ENCODE measurements at regions not wholly inside any gene's neighbourhood (a gene's known extent, or its start where the extent isn't known, plus 50 kb on each side); places are given as distances from the start of the nearest gene placed in this dataset.
A peak's percentile ranks its signal among the peaks of the same experiment; 100 is the strongest.

DNA sequence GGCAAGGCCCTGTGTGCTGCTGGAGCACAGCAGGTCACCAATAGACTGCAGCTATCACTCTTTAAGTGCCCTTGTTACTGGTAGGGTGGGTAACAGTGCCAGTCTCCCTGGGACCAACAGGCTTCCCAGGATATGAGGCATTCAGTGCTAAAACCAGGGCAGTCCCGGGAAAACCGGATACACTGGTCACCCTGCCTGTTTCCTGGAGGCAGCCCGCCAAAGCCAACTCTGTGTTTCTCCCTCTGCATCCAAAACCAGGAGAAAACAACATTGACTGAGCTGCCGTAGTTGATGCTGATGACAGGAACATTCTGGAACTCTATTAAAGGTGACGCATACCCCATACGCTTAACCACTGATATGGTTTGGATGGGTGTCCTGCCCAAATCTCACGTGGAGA, 149.1 kb downstream of the SHANK2 start:
- whole genome bisulfite sequencing (ENCODE audit: missing lambda C conversion rate) = 95% methylated on average over 7 of the region's 7 CpGs
- no peak for ATAC-seq
- no peak for TF ChIP-seq HOXB13 (CRISPR knock-in tag; IDR thresholded peaks at IDR 0.05; ENCODE audit: low read depth)
- TF ChIP-seq MYC (IDR thresholded peaks at IDR 0.05; ENCODE audit: borderline replicate concordance, low read length) = no peak
- no peak for TF ChIP-seq TFCP2L1 (CRISPR knock-in tag; IDR thresholded peaks at IDR 0.05)
- TF ChIP-seq ATOH8 (CRISPR knock-in tag; IDR thresholded peaks at IDR 0.05; ENCODE audit: low read depth) = no peak
- TF ChIP-seq USF2 (IDR thresholded peaks at IDR 0.05) = no peak
- TF ChIP-seq NR3C1 (IDR thresholded peaks at IDR 0.05) = no peak
- no peak for TF ChIP-seq GATA3 (IDR thresholded peaks at IDR 0.05; ENCODE audit: borderline replicate concordance)
- TF ChIP-seq EHMT2 (IDR thresholded peaks at IDR 0.05; ENCODE audit: low read depth) = no peak
- no peak for TF ChIP-seq HOXB5 (CRISPR knock-in tag; IDR thresholded peaks at IDR 0.05)
- no peak for TF ChIP-seq CBX8 (IDR thresholded peaks at IDR 0.05)
- no peak for TF ChIP-seq ZSCAN20 (CRISPR knock-in tag; IDR thresholded peaks at IDR 0.05)
- no peak for TF ChIP-seq SREBF2 (IDR thresholded peaks at IDR 0.05)
- no peak for TF ChIP-seq MAX (IDR thresholded peaks at IDR 0.05)
- DNase-seq (ENCODE audit: low read depth in 1 of 2, low spot score in 1 of 2) = no peak
- Histone ChIP-seq H3K4me1 (no peaks in the 10 kb centered on the region), H3K27ac (no peak overlapping the region), H3K4me3 (no peak overlapping the region), H3K9me3 (no peaks in the 10 kb centered on the region), H3K4me2 (no peak overlapping the region)
- FAIRE-seq = no peak
- ChIA-PET CTCF (interaction anchor here (1.5 to 1.9 kb wide), 2 partner anchors 16 to 150 kb away, joined by 3 to 5 read pairs; no protein-coding TSS in a partner anchor), POLR2A (no interaction called here)

DNA sequence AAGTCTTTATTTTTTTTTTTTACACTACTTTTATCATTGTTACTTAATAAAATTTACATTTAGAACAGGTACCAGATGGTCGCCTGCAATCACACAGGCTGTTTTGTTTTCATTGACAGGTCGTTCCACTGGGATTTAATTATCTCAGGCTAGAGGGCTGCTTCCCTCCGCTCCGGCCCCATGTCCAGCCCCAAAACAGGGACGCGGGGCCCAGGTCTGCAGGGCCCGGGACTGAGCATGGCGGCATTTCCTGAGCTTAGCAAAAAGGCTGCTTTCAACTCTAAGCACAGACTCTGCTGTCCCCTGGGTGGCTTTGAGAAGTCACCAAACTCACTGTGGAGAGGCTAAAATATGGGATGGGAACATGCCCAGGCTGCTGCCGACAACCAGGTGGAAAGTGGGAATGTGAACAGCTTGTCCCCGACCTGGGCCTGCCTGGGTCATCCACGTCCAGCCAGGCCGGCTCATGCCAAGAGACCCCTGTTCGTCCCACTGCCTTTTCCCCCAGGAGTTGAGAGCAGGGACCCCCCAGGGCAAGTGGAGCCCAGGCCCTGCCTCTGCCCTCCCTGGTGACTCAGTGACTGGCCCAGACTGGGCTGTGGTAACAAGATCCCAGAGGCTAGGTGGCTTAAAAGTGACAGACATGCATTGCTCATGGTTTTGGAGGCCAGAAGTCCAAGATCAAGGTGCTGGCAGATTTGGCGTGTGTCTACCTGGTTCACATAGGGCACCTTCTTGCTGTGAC, 150.0 kb downstream of the SHANK2 start:
- 88% methylated on average over 13 of the region's 14 CpGs for WGBS (ENCODE audit: missing lambda C conversion rate)
- CTCF ChIA-PET = interaction anchor here (0.5 to 1.5 kb wide), 3 partner anchors 12 to 318 kb away, joined by 3 to 5 read pairs (median 3); no protein-coding TSS in a partner anchor
- DNase-seq (ENCODE audit: low read depth in 1 of 2, low spot score in 1 of 2) (no peak), ATAC-seq (no peak), FAIRE-seq (no peak)
- no peaks in the 10 kb centered on the region for H3K9me3 ChIP-seq
- H3K4me1 ChIP-seq = no peaks in the 10 kb centered on the region
- H3K4me3 ChIP-seq = no peak overlapping the region
- POLR2A ChIA-PET = no interaction called here
- no peak for TF ChIP-seq RFX5 (IDR thresholded peaks at IDR 0.05)
- no peak for TF ChIP-seq MYC (IDR thresholded peaks at IDR 0.05; ENCODE audit: borderline replicate concordance, low read length)
- no peak for TF ChIP-seq RNF2 (IDR thresholded peaks at IDR 0.05; ENCODE audit: borderline replicate concordance, low read depth)
- TF ChIP-seq HOXB5 (CRISPR knock-in tag; IDR thresholded peaks at IDR 0.05) = no peak
- no peak for TF ChIP-seq TP53 (CRISPR knock-in tag; IDR thresholded peaks at IDR 0.05)
- H3K27ac ChIP-seq = 0 out of 6 replicates have a peak overlapping the region, but pooled peaks of 1 of the 2 experiments have one; percentile 11
- H3K4me2 ChIP-seq = no peak overlapping the region

DNA sequence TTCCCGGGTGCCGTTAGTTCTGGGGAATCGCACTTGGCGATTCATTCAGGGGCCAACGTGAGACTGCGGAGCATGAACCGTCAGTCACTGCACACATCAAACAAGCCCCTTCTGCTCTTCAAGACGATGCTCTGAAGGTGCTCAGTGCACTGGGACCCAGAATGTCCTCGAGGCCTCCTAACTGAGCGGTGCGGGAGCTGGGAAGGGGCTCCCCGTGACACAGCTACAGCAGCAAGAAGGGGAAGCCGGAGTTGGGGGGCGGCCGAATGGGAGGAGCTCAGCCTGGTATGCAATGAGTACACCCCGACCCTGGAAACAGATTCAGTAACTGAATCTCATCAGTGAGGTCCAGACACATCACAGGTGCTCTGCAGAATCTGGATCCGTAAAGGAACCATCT, 150.8 kb downstream of the SHANK2 start:
- ChIA-PET POLR2A (no interaction called here), CTCF (interaction anchor here (1.1 to 2.4 kb wide), 3 partner anchors 15 to 272 kb away, joined by 3 to 7 read pairs (median 3); no protein-coding TSS in a partner anchor)
- no peak overlapping the region for H3K27ac ChIP-seq
- no peak overlapping the region for H3K4me2 ChIP-seq
- TF ChIP-seq KDM1A (IDR thresholded peaks at IDR 0.05; ENCODE audit: low read depth) (no peak), CBX2 (IDR thresholded peaks at IDR 0.05; ENCODE audit: borderline replicate concordance, low read depth) (no peak), BHLHE40 (IDR thresholded peaks at IDR 0.05; ENCODE audit: low read depth, low read length) (no peak), FOSL2 (IDR thresholded peaks at IDR 0.05) (no peak), FOSL2 (CRISPR knock-in tag; IDR thresholded peaks at IDR 0.05) (no peak), ESRRA (IDR thresholded peaks at IDR 0.05; ENCODE audit: borderline replicate concordance, low read length) (no peak)
- H3K4me1 ChIP-seq = no peaks in the 10 kb centered on the region
- no peaks in the 10 kb centered on the region for H3K9me3 ChIP-seq
- no peak for FAIRE-seq
- no peak for ATAC-seq
- WGBS (ENCODE audit: missing lambda C conversion rate) = 91% methylated on average over 17 of the region's 17 CpGs
- no peak overlapping the region for H3K4me3 ChIP-seq
- no peak for DNase-seq (ENCODE audit: low read depth in 1 of 2, low spot score in 1 of 2)

Data from A549 (cell line).